HG03135 (cell line): ENCODE measurements at regions not wholly inside any gene's neighbourhood (a gene's known extent, or its start where the extent isn't known, plus 50 kb on each side); places are given as distances from the start of the nearest gene placed in this dataset.

ENCODE experiments used
- ATAC-seq: cut with Tn5 transposase; IDR thresholded peaks from one replicate; pipeline ENCODE4 v1.9.1; 2021; ENCODE audit warnings: mild to moderate bottlenecking, moderate library complexity; ENCODE audit not compliant: unreplicated experiment

GRCh38 chr14:98605043-98605442, 667.0 kb downstream of the BCL11B start:
- ATAC-seq: no peak

GRCh38 chr14:98606041-98606640, 665.9 kb downstream of the BCL11B start:
- no peak for ATAC-seq

DNA sequence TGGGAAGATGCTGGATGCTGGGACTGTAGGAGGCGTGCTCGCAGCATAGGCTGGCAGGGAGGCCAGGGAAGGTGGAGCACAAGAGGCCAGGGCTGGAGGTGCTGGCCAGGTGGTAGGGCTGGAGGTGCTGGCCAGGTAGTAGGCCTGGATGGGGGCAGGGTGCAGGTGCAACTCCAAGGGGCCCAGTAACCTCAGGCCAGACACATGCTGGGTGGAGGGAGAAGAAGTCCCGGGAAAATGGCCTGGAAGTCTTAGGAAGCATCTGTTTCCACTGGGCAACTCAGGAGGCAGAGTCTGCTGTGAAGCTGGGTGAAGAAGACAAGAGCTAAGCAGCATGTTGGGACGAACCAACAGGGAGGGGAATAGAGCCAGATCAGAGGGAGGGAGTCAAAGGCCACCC, 665.2 kb downstream of the BCL11B start:
- no peak for ATAC-seq

- no peak for ATAC-seq
These were observed 664.6 kb downstream of the BCL11B start for GRCh38 chr14:98607341-98607910.

DNA sequence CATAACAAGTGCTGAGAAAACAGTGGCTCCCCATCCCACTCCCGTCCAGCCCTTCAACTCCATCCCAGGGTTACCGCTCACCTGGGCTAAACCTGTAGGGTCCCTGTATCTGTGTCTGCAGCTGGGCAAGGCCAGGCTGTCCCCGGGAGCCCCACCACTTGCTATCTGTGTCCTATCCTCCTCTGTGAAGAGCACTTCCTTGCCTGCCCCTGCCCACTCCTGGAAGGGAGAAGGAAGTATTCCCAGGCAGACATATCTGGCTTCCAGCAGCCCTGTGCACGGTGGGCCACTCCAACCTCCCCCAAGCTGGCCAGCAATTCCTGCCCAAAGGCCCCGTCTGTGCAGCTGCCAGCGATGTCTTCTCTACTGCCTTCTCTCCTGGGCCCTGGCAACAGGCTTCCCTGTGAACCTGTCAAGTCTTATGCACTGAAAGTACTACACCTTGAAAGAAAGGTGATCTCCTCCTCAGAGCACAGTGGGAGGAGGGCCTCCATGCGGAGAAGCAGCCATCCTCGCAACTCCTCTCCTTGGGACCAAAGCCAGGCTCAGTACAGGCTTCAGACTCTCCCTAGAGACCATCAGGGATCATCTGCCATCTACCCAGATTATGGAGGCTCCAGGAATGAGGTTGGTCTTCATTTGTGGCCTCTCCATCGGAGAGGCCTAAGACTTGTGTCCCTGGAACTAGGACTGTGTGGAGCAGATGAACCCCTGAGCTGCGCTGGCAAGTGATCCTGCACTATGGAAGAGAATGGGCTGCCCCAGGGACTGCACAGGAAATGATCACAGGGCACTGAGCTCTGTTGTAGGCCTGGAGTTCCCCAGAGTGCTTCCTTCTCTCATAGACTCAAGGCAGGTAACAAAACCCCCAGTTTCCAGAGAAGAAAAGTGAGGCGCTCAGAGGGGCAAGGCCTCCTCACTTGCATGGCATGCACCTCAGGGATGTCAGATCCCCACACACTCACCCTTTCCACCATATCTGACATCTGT, 663.6 kb downstream of the BCL11B start:
- no peak for ATAC-seq

GRCh38 chr14:98612434-98613200, 659.4 kb downstream of the BCL11B start:
- ATAC-seq: no peak

GRCh38 chr14:98614741-98615140, 657.3 kb downstream of the BCL11B start:
- ATAC-seq: no peak

DNA sequence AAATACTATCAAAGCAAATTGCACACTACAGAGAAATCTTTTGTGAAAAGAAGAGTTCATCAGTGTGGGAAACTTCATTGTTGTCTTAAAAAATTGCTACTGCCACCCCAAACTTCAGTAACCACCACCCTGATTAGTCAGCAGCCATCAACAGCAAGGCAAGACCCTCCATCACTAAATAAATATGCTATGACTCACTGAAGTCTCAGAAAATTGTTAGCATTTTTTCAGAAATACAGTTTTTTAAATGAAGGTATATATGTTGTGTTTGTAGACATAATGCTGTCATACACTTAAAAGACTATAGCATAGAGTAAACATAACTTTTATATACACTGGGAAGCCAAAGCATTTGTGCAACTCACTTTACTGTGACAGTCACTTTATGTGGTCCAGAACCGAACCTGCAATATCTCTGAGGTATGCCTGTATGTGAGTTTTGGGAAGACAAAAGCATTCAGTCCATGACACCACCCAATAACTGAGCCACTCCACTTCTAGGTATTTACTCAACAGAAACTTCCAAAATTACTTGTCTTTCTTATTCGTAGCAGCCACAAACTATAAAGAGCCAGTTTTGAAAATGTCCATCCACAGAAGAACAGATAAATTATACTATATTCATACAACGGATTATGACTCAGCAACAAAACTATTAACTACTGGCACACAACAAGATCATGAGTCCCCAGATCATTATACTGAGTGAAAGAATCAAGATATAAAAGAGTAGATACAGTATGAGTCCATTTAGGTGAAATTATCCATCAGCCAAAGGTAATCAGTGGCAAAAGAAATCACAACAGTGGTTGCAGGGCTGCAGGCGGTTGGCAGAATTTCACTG, 649.6 kb downstream of the BCL11B start:
- no peak for ATAC-seq

- no peak for ATAC-seq
These were observed 648.1 kb downstream of the BCL11B start for GRCh38 chr14:98623788-98624415.

GRCh38 chr14:98633380-98633779, 638.6 kb downstream of the BCL11B start:
- ATAC-seq: no peak

DNA sequence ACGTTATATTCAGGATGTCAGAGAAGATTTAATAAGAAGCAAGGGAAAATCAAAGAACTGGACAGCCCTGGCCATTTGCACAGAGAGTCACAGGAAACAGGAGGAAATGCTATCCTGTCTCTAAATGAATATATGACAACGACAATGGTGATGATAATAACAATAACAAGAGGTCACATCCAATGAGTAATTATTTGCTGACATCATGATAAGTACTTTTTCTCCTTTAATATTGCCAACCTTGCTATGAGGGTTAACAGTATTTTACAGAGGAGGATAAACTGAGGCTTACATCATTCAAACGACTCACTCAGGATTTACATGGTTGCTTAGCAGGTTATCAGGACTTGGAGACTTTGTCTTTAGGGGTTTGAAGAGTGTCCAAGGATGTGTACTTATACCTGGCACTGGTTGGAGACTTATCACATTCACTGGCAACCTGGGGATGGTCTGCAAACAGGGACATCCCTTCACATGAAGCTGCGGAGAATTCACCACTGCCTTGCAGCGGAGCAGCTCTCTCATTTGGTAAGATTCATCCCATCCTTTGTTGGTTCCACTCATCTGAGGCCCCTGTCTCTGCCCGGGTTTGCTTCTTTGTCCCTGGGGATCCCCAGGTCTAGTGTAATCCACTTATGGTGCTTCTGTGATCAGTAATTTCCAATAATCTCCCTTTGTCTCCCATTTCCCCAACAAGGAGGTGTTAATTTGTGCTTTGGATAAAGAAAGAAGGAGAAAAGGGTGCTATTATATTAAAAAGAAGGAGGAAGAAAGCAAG, 637.8 kb downstream of the BCL11B start:
- no peak for ATAC-seq

- no peak for ATAC-seq
These were observed 633.6 kb downstream of the BCL11B start for GRCh38 chr14:98638366-98638765.

GRCh38 chr14:98647754-98648153, 624.2 kb downstream of the BCL11B start:
- ATAC-seq: no peak

GRCh38 chr14:98651037-98651436, 621.0 kb downstream of the BCL11B start:
- ATAC-seq: no peak

- ATAC-seq: no peak
These were observed 607.0 kb downstream of the BCL11B start for GRCh38 chr14:98665007-98665406.

DNA sequence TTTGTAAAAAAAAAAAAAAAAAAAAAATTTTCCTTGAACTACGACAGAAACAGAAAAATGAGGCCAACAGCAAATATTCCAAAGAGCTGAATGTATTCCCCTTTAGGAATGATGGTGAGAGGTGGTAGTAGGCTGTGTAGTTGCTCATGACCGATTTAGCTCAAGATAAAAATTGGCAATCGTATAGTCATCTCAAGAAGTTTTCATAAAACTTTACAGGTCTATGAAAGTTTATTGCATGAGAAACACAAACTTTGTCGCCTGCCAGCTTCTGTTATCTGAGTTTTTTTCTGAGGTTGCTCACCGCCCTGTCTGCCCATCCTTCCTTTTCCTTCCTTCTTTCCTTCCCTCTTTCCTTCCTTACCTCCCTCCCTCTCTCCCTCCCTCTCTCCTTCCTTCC, 605.5 kb downstream of the BCL11B start:
- ATAC-seq: no peak

DNA sequence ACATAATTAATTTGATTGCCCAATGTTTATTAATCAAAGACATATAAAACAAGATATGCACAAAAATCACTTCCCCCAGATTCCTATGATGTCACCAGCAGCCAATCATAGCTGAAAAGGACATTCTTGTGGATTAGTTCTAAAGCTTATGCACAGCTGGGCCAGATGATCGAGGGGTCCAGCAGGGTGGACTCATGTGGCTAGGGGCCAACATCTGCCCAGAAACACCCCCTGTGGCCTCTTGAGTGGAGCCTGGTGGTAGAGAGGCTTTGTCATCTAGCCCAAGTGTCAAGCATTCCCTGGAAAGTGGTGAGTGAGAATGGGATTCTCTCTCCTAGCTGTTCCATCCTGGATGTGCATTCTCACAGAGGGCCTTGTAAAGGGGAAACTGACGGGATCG, 590.0 kb downstream of the BCL11B start:
- ATAC-seq: no peak

GRCh38 chr14:98682726-98683125, 589.3 kb downstream of the BCL11B start:
- no peak for ATAC-seq

- ATAC-seq: no peak
These were observed 587.5 kb downstream of the BCL11B start for GRCh38 chr14:98684468-98684867.
